Breast epithelium (tissue), 4 donors: ENCODE measurements at regions not wholly inside any gene's neighbourhood (a gene's known extent, or its start where the extent isn't known, plus 50 kb on each side); places are given as distances from the start of the nearest gene placed in this dataset.

Experiments used
- DNase-seq, 2 donors: peaks; one replicate each; pipeline ENCODE4 v3.0.0-alpha.2; 2019; ENCODE audit warnings: low spot score in 2 of 2
- H3K27ac ChIP-seq, 2 donors: fragments of 200-600 bp; sonication (generic) in 1 of 2; one replicate each; pipeline ENCODE4 v1.5.1; 2016 to 2019; ENCODE audit warnings: mild to moderate bottlenecking in 1 of 2
- H3K27me3 ChIP-seq, 2 donors: fragments of 200-600 bp; sonication (generic) in 1 of 2; one replicate each; pipeline versions ENCODE4 v1.5.1 to v1.6.0; 2017 to 2019; ENCODE audit warnings: control low read depth in 1 of 2, mild to moderate bottlenecking in 1 of 2
- H3K36me3 ChIP-seq: fragments of 200-600 bp; one replicate; pipeline ENCODE4 v1.5.1; 2019
- H3K4me1 ChIP-seq, 2 donors: fragments of 200-600 bp; sonication (generic); one replicate each; pipeline ENCODE4 v1.5.1; 2016 to 2019; ENCODE audit warnings: control low read depth in 1 of 2
- H3K4me3 ChIP-seq, 3 donors: fragments of 200-600 bp; sonication (generic); 1 replicate in 2 of 3; 2 replicates in 1 of 3; pipeline ENCODE4 v1.5.1; 2016 to 2019; ENCODE audit warnings: mild to moderate bottlenecking in 3 of 3, moderate library complexity in 2 of 3
- H3K9me3 ChIP-seq, 2 donors: fragments of 200-600 bp; sonication (generic) in 1 of 2; one replicate each; pipeline ENCODE4 v1.5.1; 2016 to 2019; ENCODE audit warnings: control low read depth in 1 of 2
- CTCF ChIP-seq, 3 donors: fragments of 450-650 bp; IDR thresholded peaks; one replicate each; pipeline ENCODE4 v1.5.1; 2016 to 2017; ENCODE audit warnings: antibody characterized with exemption in 3 of 3, mild to moderate bottlenecking in 3 of 3, moderate library complexity in 3 of 3
- POLR2A ChIP-seq: fragments of 450-650 bp; IDR thresholded peaks from one replicate; pipeline ENCODE4 v1.6.1; 2016; ENCODE audit warnings: antibody characterized with exemption, mild to moderate bottlenecking, moderate library complexity
- POLR2AphosphoS5 ChIP-seq, 3 donors: sonication (generic); formaldehyde crosslinking; IDR thresholded peaks; one replicate each; pipeline ENCODE4 v1.6.1; 2017; ENCODE audit warnings: antibody characterized with exemption in 3 of 3
- intact Hi-C: fragments of 100-400 bp; cut with DNase I; formaldehyde crosslinking; loops from one replicate; pipeline ENCODE4 v1.15.1; 2023; ENCODE audit warnings: low total_unique reads

- H3K4me3 ChIP-seq = no peak overlapping the region
- no peak for DNase-seq
- TF ChIP-seq POLR2A (no peak), POLR2AphosphoS5 (IDR thresholded peaks at IDR 0.05) (no peak), CTCF (IDR thresholded peaks at IDR 0.05) (no peak)
- H3K9me3 ChIP-seq = no peaks in the 10 kb centered on the region
- peaks cover 0 to 3% of the 10 kb centered on the region in 2 donors for H3K27me3 ChIP-seq
- no peak overlapping the region for H3K27ac ChIP-seq
- intact Hi-C loops = loop anchor here (10.0 kb wide), 1 partner anchor 237 kb away; no protein-coding TSS in a partner anchor
- H3K36me3 ChIP-seq = no peaks in the 10 kb centered on the region
- no peaks in the 10 kb centered on the region for H3K4me1 ChIP-seq
These were observed 381.9 kb downstream of the THBS2 start for GRCh38 chr6:168871642-168872315.

DNA sequence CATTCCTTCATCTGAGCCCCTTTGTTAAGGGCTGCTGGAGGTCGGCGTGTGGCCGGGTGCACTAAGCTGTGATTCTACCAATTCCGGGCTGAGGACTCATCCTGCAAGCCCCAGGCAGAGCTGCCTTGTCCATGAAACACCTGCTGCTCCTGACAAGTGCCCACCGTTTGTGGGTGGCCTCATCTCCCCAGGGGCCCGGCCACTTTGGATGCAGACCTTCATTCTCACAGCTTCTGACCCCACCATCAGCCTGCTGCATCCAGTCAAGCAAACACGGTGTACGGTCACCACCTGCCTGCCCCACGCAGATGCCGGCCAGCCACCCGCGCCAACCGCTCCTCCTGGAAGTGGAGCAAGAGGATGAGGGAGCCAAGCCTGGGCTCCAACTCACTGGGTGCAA is 382.7 kb downstream of the THBS2 start:
- intact Hi-C loops = loop anchor here (10.0 kb wide), 1 partner anchor 236 kb away; no protein-coding TSS in a partner anchor
- DNase-seq = no peak
- H3K9me3 ChIP-seq = no peaks in the 10 kb centered on the region
- no peaks in the 10 kb centered on the region for H3K27me3 ChIP-seq
- H3K4me1 ChIP-seq = no peaks in the 10 kb centered on the region
- H3K36me3 ChIP-seq = no peaks in the 10 kb centered on the region
- no peak overlapping the region for H3K27ac ChIP-seq
- no peak overlapping the region for H3K4me3 ChIP-seq
- TF ChIP-seq CTCF (IDR thresholded peaks at IDR 0.05) = no peak
- TF ChIP-seq POLR2AphosphoS5 (IDR thresholded peaks at IDR 0.05) = no peak
- TF ChIP-seq POLR2A = no peak

GRCh38 chr6:168867247-168868102 is 386.2 kb downstream of the THBS2 start:
- intact Hi-C loops = no loop called here
- no peak for TF ChIP-seq POLR2AphosphoS5 (IDR thresholded peaks at IDR 0.05)
- no peak for TF ChIP-seq CTCF (IDR thresholded peaks at IDR 0.05)
- TF ChIP-seq POLR2A = no peak
- H3K4me1 ChIP-seq = no peaks in the 10 kb centered on the region
- no peaks in the 10 kb centered on the region for H3K9me3 ChIP-seq
- H3K27me3 ChIP-seq = no peaks in the 10 kb centered on the region
- H3K4me3 ChIP-seq = no peak overlapping the region
- H3K27ac ChIP-seq = no peak overlapping the region
- no peaks in the 10 kb centered on the region for H3K36me3 ChIP-seq
- no peak for DNase-seq

- Histone ChIP-seq H3K9me3 (no peaks in the 10 kb centered on the region), H3K27ac (no peak overlapping the region), H3K4me3 (no peak overlapping the region), H3K4me1 (no peaks in the 10 kb centered on the region), H3K36me3 (no peaks in the 10 kb centered on the region), H3K27me3 (no peaks in the 10 kb centered on the region)
- intact Hi-C loops = no loop called here
- TF ChIP-seq CTCF (IDR thresholded peaks at IDR 0.05) (no peak), POLR2AphosphoS5 (IDR thresholded peaks at IDR 0.05) (no peak), POLR2A (no peak)
- no peak for DNase-seq
These were observed 387.1 kb downstream of the THBS2 start for GRCh38 chr6:168866534-168866933.

GRCh38 chr6:168865522-168865921 is 388.1 kb downstream of the THBS2 start:
- no peak overlapping the region for H3K4me3 ChIP-seq
- H3K9me3 ChIP-seq = no peaks in the 10 kb centered on the region
- no peak overlapping the region for H3K27ac ChIP-seq
- TF ChIP-seq POLR2A (no peak), POLR2AphosphoS5 (IDR thresholded peaks at IDR 0.05) (no peak), CTCF (IDR thresholded peaks at IDR 0.05) (no peak)
- intact Hi-C loops = no loop called here
- no peak for DNase-seq
- H3K36me3 ChIP-seq = no peaks in the 10 kb centered on the region
- H3K27me3 ChIP-seq = no peaks in the 10 kb centered on the region
- H3K4me1 ChIP-seq = no peaks in the 10 kb centered on the region
